SK-N-MC (cell line): ENCODE measurements at regions not wholly inside any gene's neighbourhood (a gene's known extent, or its start where the extent isn't known, plus 50 kb on each side); places are given as distances from the start of the nearest gene placed in this dataset.

Experiments used
- EZH2 ChIP-seq: fragments of 200-600 bp; sonication (generic); IDR thresholded peaks from one replicate; pipeline ENCODE4 v1.6.1; 2017; ENCODE audit warnings: antibody characterized with exemption
- POLR2AphosphoS5 ChIP-seq: IDR thresholded peaks from 2 replicates; pipeline ENCODE4 v1.6.1; 2012; ENCODE audit warnings: mild to moderate bottlenecking, low read depth, low read length, borderline replicate concordance

- TF ChIP-seq EZH2 (no peak), POLR2AphosphoS5 (no peak)
Observed at GRCh38 chr3:107206141-107206540, 171.1 kb upstream of the CCDC54 start.
